Thyroid gland (tissue), 4 donors: ENCODE measurements at regions not wholly inside any gene's neighbourhood (a gene's known extent, or its start where the extent isn't known, plus 50 kb on each side); places are given as distances from the start of the nearest gene placed in this dataset.
"Not testable (repeated sequence)": the region's sequence is repeated elsewhere in the genome, so short reads cannot be mapped to it uniquely, and the experiment has no call there.

Experiments
- DNase-seq, 2 donors: peaks; one replicate each; pipeline ENCODE4 v3.0.0-alpha.2; 2019
- H3K27ac ChIP-seq, 3 donors: fragments of 200-600 bp; sonication (generic); 1 replicate in 2 of 3; 2 replicates in 1 of 3; pipeline ENCODE4 v1.5.1; 2016 to 2019; ENCODE audit warnings: mild to moderate bottlenecking in 1 of 3, moderate library complexity in 1 of 3
- H3K27me3 ChIP-seq: fragments of 200-600 bp; sonication (generic); one replicate; pipeline ENCODE4 v1.5.1; 2019
- H3K36me3 ChIP-seq, 2 donors: fragments of 200-600 bp; sonication (generic); one replicate each; pipeline ENCODE4 v1.5.1; 2016 to 2019
- H3K4me1 ChIP-seq, 2 donors: fragments of 200-600 bp; sonication (generic); one replicate each; pipeline ENCODE4 v1.5.1; 2017 to 2019
- H3K4me3 ChIP-seq, 3 donors: fragments of 200-600 bp; sonication (generic); replicated peaks in 1 of 3; 1 replicate in 2 of 3; 2 replicates in 1 of 3; pipeline ENCODE4 v1.5.1; 2016; ENCODE audit warnings: mild to moderate bottlenecking in 1 of 3
- H3K9me3 ChIP-seq: fragments of 200-600 bp; sonication (generic); one replicate; pipeline ENCODE4 v1.5.1; 2017
- POLR2A ChIP-seq, 2 donors: fragments of 450-650 bp; IDR thresholded peaks; one replicate each; pipeline ENCODE4 v1.6.1; 2017; ENCODE audit warnings: antibody characterized with exemption in 2 of 2, mild to moderate bottlenecking in 2 of 2, moderate library complexity in 1 of 2
- WGBS, 2 donors: methylation state at CpG; one replicate each; pipeline ENCODE4 v1.1.5; 2017; 5-methylcytosine and 5-hydroxymethylcytosine counted together
- intact Hi-C: fragments of 100-400 bp; cut with DNase I; formaldehyde crosslinking; loops from one replicate; pipeline ENCODE4 v1.15.1; 2023
- TF ChIP-seq, protein P1 (sequence below), 6 experiments: fragments of 200-600 bp in 3 of 6; fragments of 450-650 bp in 3 of 6; sonication (generic) in 3 of 6; IDR thresholded peaks; one replicate each; pipeline ENCODE4 v1.5.1; 2016 to 2019; ENCODE audit warnings: antibody characterized with exemption in 6 of 6, mild to moderate bottlenecking in 2 of 6, inconsistent platforms in 1 of 6, moderate library complexity in 1 of 6

GRCh38 chr13:18628428-18628827, 553.2 kb downstream of the TUBA3C start:
- TF ChIP-seq, protein P1, sequence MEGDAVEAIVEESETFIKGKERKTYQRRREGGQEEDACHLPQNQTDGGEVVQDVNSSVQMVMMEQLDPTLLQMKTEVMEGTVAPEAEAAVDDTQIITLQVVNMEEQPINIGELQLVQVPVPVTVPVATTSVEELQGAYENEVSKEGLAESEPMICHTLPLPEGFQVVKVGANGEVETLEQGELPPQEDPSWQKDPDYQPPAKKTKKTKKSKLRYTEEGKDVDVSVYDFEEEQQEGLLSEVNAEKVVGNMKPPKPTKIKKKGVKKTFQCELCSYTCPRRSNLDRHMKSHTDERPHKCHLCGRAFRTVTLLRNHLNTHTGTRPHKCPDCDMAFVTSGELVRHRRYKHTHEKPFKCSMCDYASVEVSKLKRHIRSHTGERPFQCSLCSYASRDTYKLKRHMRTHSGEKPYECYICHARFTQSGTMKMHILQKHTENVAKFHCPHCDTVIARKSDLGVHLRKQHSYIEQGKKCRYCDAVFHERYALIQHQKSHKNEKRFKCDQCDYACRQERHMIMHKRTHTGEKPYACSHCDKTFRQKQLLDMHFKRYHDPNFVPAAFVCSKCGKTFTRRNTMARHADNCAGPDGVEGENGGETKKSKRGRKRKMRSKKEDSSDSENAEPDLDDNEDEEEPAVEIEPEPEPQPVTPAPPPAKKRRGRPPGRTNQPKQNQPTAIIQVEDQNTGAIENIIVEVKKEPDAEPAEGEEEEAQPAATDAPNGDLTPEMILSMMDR (IDR thresholded peaks at IDR 0.05), result no peak
- TF ChIP-seq POLR2A (IDR thresholded peaks at IDR 0.05), result no peak
- intact Hi-C loops, result no loop called here
- Histone ChIP-seq H3K4me1 (no peaks in the 10 kb centered on the region), H3K4me3 (no peak overlapping the region), H3K9me3 (no peaks in the 10 kb centered on the region), H3K36me3 (no peaks in the 10 kb centered on the region), H3K27ac (no peak overlapping the region), H3K27me3 (no peaks in the 10 kb centered on the region)
- no peak for DNase-seq
- WGBS, 2 donors, result 56% methylated on average over 20 of the region's 39 CpGs; no CpG with 5 or more reads in 1 of the 2 donors

DNA sequence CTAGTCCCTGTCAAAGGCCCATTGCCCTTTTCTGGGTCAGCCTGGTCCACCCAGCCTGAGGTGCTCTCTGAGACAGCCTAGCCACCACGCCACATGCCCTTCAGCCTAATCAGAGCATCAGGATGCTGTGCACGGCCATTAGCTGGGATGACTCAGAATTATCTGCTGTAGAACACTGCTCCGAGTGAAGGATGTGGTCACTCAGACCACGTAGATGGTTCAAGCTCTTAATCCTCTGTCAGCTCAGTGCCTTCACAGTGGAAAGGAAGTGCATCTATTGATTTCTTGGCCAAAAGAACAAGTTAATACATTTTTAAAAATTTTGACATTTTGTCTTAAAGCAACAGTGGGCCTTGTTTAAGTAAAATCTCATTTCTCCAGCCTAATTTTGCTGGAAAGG, 557.6 kb downstream of the TUBA3C start:
- H3K27ac ChIP-seq, H3K4me3 ChIP-seq, DNase-seq, H3K4me1 ChIP-seq, H3K27me3 ChIP-seq, intact Hi-C loops, H3K36me3 ChIP-seq, H3K9me3 ChIP-seq: not testable (repeated sequence)
- WGBS, 2 donors, result 56% methylated on average over 4 of the region's 4 CpGs; no CpG with 5 or more reads in 1 of the 2 donors

- H3K4me1 ChIP-seq, H3K36me3 ChIP-seq, H3K27me3 ChIP-seq, DNase-seq, H3K4me3 ChIP-seq, intact Hi-C loops, H3K27ac ChIP-seq, H3K9me3 ChIP-seq: not testable (repeated sequence)
- 53 to 55% methylated on average over 3 of the region's 4 CpGs for whole genome bisulfite sequencing, 2 donors
Measured at GRCh38 chr13:18618442-18618841, 563.2 kb downstream of the TUBA3C start.

- H3K27me3 ChIP-seq, H3K4me3 ChIP-seq, H3K4me1 ChIP-seq, DNase-seq, H3K27ac ChIP-seq, intact Hi-C loops, H3K36me3 ChIP-seq, H3K9me3 ChIP-seq: not testable (repeated sequence)
- WGBS, 2 donors, result 72 to 83% methylated on average over 5 to 8 of the region's 14 CpGs
Measured at GRCh38 chr13:18610476-18610875, 571.1 kb downstream of the TUBA3C start.

GRCh38 chr13:18609371-18609770, 572.3 kb downstream of the TUBA3C start:
- H3K27ac ChIP-seq, H3K27me3 ChIP-seq, intact Hi-C loops, H3K9me3 ChIP-seq, DNase-seq, H3K4me3 ChIP-seq, H3K36me3 ChIP-seq, H3K4me1 ChIP-seq: not testable (repeated sequence)
- 40% methylated on average over 2 of the region's 42 CpGs; no CpG with 5 or more reads in 1 of the 2 donors for WGBS, 2 donors

DNA sequence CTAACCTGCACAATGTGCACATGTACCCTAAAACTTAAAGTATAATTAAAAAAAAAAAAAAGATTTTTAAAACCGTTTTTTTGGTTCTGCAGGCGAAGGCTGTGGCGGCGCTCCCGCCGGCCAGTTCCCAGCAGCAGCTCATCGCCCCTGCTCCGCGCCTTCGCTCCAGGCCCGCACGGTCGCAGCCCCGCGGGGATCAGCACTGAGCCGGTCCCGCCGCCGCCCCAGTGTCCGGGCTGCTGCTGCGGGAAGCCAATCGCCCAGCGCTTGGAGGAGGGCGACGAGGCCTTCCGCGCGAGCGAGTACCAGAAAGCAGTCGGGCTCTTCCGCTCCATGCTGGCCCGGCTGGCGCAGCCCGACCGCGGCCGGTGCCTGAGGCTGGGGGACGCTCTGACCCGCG, 572.8 kb downstream of the TUBA3C start:
- H3K36me3 ChIP-seq, H3K27me3 ChIP-seq, H3K9me3 ChIP-seq, H3K27ac ChIP-seq, DNase-seq, intact Hi-C loops, H3K4me1 ChIP-seq, H3K4me3 ChIP-seq: not testable (repeated sequence)
- WGBS, 2 donors, result 50 to 57% methylated on average over 9 to 20 of the region's 40 CpGs

DNA sequence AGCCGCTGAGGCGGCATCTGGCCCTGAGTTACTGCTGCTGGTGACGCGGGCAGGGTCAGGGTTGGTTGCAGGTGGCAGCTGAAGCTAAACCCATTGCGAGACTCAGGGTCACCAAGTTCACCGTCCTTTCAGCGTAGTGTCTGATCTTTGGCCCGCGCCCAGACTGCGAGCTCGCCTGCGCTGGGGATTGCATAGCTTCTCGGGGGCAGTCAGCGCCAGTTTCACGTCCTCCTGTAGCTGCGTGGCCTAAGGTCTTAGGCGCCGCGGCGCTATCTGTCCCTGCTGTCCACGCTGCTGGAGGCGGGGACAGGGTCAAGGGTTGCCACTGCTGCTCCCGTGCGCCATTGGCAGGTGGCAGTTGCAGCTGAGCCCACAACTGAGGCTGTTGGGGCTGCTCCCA, 581.3 kb downstream of the TUBA3C start:
- H3K4me3 ChIP-seq, H3K36me3 ChIP-seq, H3K27ac ChIP-seq, H3K4me1 ChIP-seq, DNase-seq, H3K9me3 ChIP-seq, H3K27me3 ChIP-seq, intact Hi-C loops: not testable (repeated sequence)
- 51% methylated on average over 7 of the region's 24 CpGs; no CpG with 5 or more reads in 1 of the 2 donors for WGBS, 2 donors

DNA sequence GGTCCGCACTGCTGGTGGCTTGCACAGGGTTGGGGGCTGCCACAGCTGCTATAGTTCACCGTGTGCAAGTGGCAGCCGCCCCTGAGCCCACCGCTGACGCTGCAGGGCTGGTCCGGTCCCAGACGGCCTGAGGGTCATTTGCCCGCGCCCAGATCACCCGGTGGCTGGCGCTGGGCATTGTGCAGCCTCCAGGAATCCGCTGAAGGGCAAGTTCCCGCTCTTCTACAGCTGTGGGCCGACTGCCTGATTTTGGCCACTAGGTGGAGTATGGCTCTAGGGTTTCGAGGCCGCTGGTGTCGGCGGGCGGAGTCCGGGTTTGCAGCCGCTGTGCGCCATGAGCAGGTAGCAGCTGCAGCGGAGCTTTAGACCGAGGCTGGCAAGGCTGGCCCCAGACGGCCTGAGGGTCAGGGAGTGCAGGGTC, 581.8 kb downstream of the TUBA3C start:
- H3K4me1 ChIP-seq, intact Hi-C loops, H3K9me3 ChIP-seq, H3K36me3 ChIP-seq, H3K27me3 ChIP-seq, H3K27ac ChIP-seq, H3K4me3 ChIP-seq: not testable (repeated sequence)
- DNase-seq, result peak in 1 of 2 donors; percentile 4
- WGBS, 2 donors, result 29 to 43% methylated on average over 3 to 7 of the region's 25 CpGs

DNA sequence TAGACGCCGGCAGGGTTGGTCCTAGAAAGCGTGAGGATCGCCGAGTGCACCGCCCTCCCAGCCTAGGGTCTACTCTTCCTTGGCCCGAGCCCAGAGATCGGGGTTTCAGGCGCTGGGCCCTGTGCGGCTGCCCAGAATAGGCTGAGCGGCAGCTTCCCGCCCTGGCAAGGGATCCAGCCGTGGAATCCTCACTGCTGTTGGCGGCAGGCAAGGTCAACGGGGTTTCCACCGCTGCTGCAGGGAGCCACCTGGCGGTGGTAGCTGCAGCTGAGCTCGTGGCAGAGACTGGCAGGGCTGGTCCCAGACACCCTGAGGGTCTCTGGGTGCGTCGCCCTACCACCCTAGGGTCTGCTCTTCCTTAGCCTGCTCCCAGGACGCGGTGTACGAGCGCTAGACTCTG, 583.1 kb downstream of the TUBA3C start:
- intact Hi-C loops, H3K27ac ChIP-seq, H3K4me1 ChIP-seq, H3K36me3 ChIP-seq, H3K9me3 ChIP-seq, H3K27me3 ChIP-seq, DNase-seq, H3K4me3 ChIP-seq: not testable (repeated sequence)
- WGBS, 2 donors, result 72% methylated on average over 20 of the region's 24 CpGs; no CpG with 5 or more reads in 1 of the 2 donors

DNA sequence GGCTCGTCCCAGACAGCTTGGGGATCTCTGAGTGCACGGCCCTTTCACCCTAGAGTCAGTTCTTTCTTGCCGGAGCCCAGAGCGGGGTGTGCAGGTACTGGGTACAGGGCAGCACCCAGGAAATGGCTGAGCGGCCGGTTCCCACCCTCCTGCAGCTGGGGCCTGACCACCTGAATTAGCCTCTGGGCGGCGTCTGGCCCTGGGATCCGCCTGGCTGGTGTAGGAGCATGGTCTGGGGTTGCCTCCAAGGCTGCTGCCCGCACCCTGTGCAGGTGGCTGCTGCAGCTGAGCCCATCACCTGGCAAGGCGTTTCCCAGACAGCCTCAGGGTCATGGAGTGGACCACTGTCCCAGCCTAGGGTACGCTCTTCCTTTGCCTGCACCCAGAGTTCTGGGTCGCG, 583.7 kb downstream of the TUBA3C start:
- H3K36me3 ChIP-seq, H3K27me3 ChIP-seq, H3K27ac ChIP-seq, intact Hi-C loops, DNase-seq, H3K4me3 ChIP-seq, H3K9me3 ChIP-seq, H3K4me1 ChIP-seq: not testable (repeated sequence)
- WGBS, 2 donors, result 80 to 84% methylated on average over 3 to 4 of the region's 14 CpGs

- H3K27ac ChIP-seq, intact Hi-C loops, H3K9me3 ChIP-seq, H3K4me3 ChIP-seq, DNase-seq, H3K27me3 ChIP-seq, H3K36me3 ChIP-seq, H3K4me1 ChIP-seq: not testable (repeated sequence)
- no CpG with 5 or more reads among the region's 1 CpG for WGBS, 2 donors
Measured at GRCh38 chr13:18577103-18577502, 604.5 kb downstream of the TUBA3C start.

GRCh38 chr13:18567890-18568289, 613.7 kb downstream of the TUBA3C start:
- H3K27ac ChIP-seq, H3K27me3 ChIP-seq, H3K36me3 ChIP-seq, H3K9me3 ChIP-seq, DNase-seq, intact Hi-C loops, H3K4me1 ChIP-seq, H3K4me3 ChIP-seq: not testable (repeated sequence)
- 86 to 91% methylated on average over 11 to 20 of the region's 30 CpGs for WGBS, 2 donors
